Natural killer cell treated with Interleukin-12 subunit alpha and Interleukin-12 subunit beta and Interleukin-15 and Interleukin-18, amount 100 ng/mL, for 72 hours (primary cell): ENCODE measurements at regions not wholly inside any gene's neighbourhood (a gene's known extent, or its start where the extent isn't known, plus 50 kb on each side); places are given as distances from the start of the nearest gene placed in this dataset.

Experiments used
- ATAC-seq, 2 donors: fragments of 150-1000 bp; cut with Tn5 transposase in 1 of 2; sonication (Bioruptor Pico), chemical (Tn5 transposase) in 1 of 2; 2 replicates each; pipeline ENCODE4 v1.10.0; 2021
- DNase-seq: peaks from one replicate; pipeline ENCODE4 v3.0.0; 2022; ENCODE audit warnings: low spot score
- H3K27ac Mint-ChIP-seq, 2 donors: 1 replicate in 1 of 2; 2 replicates in 1 of 2; pipeline ENCODE4 v1.8.0; 2022; ENCODE audit warnings: mixed read lengths in 2 of 2, mild to moderate bottlenecking in 1 of 2, moderate library complexity in 1 of 2
- H3K27me3 Mint-ChIP-seq, 2 donors: 1 replicate in 1 of 2; 2 replicates in 1 of 2; pipeline ENCODE4 v1.8.0; 2022; ENCODE audit warnings: mixed read lengths in 2 of 2
- H3K36me3 Mint-ChIP-seq: one replicate; pipeline ENCODE4 v1.8.0; 2022; ENCODE audit warnings: mixed read lengths
- H3K4me1 Mint-ChIP-seq, 2 donors: 1 replicate in 1 of 2; 2 replicates in 1 of 2; pipeline ENCODE4 v1.8.0; 2022; ENCODE audit warnings: low read depth in 2 of 2, mixed read lengths in 2 of 2, mild to moderate bottlenecking in 1 of 2
- H3K4me3 Mint-ChIP-seq: one replicate; pipeline ENCODE4 v1.8.0; 2022; ENCODE audit warnings: mixed read lengths
- H3K9me3 Mint-ChIP-seq: 2 replicates; pipeline ENCODE4 v1.8.0; 2022; ENCODE audit warnings: mixed read lengths

DNA sequence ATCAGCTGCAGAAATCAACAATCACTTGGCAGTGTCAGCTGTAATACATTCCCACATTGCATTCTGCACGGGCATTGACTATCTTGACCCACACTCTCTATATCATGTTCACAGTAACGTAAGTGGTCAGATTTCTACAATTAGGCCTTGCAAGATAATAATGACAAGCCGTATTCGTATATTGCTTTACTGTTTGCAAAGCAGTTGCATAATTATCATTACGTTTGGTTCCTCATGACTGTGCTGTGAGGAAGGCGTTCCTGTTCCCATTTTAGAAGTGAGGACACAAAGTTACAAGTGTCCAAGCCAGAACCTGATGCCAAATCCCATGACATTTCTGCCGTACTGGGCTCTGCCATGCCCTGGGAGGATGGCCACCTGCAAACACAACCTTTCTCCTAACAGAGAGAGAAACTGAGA, 53.5 kb upstream of the TARBP1 start:
- Mint-ChIP-seq H3K4me3 (no peak overlapping the region), H3K36me3 (no peaks in the 10 kb centered on the region), H3K27ac (no peak overlapping the region), H3K4me1 (peaks cover 0 to 9% of the 10 kb centered on the region in 2 donors), H3K27me3 (peaks cover 10% of the 10 kb centered on the region in 2 donors), H3K9me3 (no peaks in the 10 kb centered on the region)
- DNase-seq (no peak), ATAC-seq (no peak)

DNA sequence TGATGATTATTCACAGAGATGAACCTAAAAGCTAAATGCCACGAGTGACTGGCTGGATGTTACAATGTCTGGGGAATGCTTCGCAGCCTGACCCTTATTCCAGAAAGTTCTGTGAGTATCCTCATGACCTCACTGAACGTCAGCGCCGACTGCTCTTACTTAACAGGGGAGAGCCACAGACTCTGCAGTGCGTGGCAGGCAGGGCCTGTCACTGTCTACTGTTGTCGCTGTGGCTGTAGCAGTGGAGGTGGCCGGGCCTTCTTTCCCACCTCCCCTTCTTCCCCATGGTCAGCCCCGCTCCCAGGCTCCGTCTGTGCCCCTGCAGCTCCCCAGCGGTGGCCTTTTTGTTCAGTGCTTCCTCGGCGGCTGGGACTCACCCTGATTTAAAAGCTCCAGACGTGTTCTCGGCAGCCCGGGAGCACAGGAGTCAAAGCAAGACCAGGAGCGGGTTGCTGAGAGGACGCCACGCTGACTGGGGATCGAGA, 52.2 kb upstream of the TARBP1 start:
- H3K27me3 Mint-ChIP-seq, result peaks cover 18 to 23% of the 10 kb centered on the region in 2 donors
- H3K4me1 Mint-ChIP-seq, result peaks cover 0 to 9% of the 10 kb centered on the region in 2 donors
- H3K4me3 Mint-ChIP-seq, result no peak overlapping the region
- H3K36me3 Mint-ChIP-seq, result no peaks in the 10 kb centered on the region
- H3K27ac Mint-ChIP-seq, result no peak overlapping the region
- peak; percentile 35 for DNase-seq
- H3K9me3 Mint-ChIP-seq, result no peaks in the 10 kb centered on the region
- ATAC-seq, result no peak

DNA sequence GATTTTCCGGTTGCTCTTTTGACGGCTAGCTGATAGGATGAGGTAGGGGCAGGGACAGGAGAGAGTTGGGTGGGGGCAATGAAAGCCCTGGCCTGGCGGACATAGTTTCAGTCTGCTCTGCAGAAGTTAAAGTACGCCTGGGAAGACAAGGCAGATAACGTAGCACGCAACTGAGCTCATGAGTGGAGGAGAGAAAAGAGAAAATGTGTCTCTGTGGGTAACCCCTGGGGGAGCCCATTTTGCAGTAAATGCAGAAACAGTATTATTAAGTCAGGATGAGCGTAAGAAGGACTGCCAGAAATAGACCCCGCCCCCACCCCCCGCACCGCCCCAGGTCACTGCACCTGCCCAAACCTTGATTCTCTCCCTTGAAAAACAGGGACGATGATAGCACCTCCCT, 51.7 kb upstream of the TARBP1 start:
- no peak for ATAC-seq
- no peak overlapping the region for H3K4me3 Mint-ChIP-seq
- H3K9me3 Mint-ChIP-seq, result no peaks in the 10 kb centered on the region
- peaks cover 0 to 9% of the 10 kb centered on the region in 2 donors for H3K4me1 Mint-ChIP-seq
- peaks cover 21 to 29% of the 10 kb centered on the region in 2 donors for H3K27me3 Mint-ChIP-seq
- H3K27ac Mint-ChIP-seq, result no peak overlapping the region
- no peaks in the 10 kb centered on the region for H3K36me3 Mint-ChIP-seq
- peak; percentile 18 for DNase-seq

- H3K36me3 Mint-ChIP-seq, result no peaks in the 10 kb centered on the region
- ATAC-seq, result peak in 1 of 2 donors; percentile 43
- H3K4me1 Mint-ChIP-seq, result peaks cover 0 to 11% of the 10 kb centered on the region in 2 donors
- no peak overlapping the region for H3K4me3 Mint-ChIP-seq
- H3K27ac Mint-ChIP-seq, result no peak overlapping the region
- peak; percentile 34 for DNase-seq
- peaks cover 20 to 33% of the 10 kb centered on the region in 2 donors for H3K27me3 Mint-ChIP-seq
- H3K9me3 Mint-ChIP-seq, result no peaks in the 10 kb centered on the region
Observed at GRCh38 chr1:234529950-234530237, 50.9 kb upstream of the TARBP1 start.

DNA sequence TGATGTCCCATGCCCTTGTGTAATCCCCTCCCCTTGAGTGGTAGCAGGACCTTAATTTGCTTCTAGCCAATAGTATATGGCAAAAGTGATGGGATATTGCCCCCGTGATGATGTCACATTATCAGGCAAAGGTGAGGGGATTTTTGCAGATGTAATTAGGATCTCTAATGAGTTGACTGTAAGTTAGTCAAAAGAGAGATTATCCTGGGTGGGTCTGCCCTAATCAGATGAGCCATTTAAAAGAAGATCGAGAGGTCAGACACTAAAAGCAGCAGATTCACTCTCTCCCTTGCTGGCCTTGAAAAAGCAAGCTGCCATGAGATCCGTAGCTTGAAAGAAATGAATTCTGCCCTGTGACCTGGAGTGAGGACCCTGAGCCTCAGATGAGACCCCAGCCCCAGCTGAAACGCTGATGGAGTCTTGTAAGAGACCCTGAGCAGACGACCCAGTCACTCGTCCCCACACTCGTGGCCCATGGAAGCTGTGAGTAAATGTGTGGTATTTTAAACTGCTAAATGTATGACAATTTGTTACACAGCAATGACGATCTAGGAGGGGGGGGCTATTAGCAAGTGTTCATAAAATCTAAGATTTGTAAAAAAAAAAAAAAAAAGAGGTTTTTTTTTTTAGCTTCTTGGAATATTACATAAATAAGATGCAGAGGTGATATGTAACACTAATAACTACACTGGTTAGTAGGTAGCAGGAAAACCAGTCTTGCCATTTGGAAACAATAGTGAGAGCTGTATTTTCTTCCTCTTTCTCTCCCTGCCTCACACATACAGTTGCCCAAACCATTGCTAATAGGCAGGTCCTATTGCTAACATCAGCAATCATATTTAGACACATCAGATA, 50.3 kb upstream of the TARBP1 start:
- DNase-seq (peak; percentile 8), ATAC-seq (no peak)
- Mint-ChIP-seq H3K4me1 (peaks cover 0 to 11% of the 10 kb centered on the region in 2 donors), H3K36me3 (no peaks in the 10 kb centered on the region), H3K27ac (no peak overlapping the region), H3K4me3 (no peak overlapping the region), H3K9me3 (no peaks in the 10 kb centered on the region), H3K27me3 (peaks cover 19 to 33% of the 10 kb centered on the region in 2 donors)
